ENCODE measurements at regions not wholly inside any gene's neighbourhood (a gene's known extent, or its start where the extent isn't known, plus 50 kb on each side); places are given as distances from the start of the nearest gene placed in this dataset.

DNA sequence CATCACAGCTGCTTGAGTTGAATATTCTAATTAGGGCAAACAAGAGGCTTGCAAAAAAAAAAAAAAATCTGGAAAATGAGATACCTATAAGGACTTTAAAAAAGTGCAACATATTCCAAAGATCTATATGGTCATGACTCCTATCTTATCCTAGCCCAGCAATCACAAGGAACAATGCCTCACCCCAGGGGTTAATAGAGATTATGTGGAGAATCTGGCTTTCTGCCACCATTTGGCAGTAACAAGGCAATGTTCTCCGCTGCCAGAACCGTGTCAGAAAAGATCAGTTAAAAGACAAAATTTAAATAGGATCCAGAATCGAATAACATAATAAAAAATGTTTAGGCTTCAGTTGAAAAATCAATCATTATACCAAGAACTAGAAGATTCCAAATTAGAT is 1643.2 kb upstream of the PRR20A start:
- DNase-seq, result peak in 1 of 14 donors; percentile 50

DNA sequence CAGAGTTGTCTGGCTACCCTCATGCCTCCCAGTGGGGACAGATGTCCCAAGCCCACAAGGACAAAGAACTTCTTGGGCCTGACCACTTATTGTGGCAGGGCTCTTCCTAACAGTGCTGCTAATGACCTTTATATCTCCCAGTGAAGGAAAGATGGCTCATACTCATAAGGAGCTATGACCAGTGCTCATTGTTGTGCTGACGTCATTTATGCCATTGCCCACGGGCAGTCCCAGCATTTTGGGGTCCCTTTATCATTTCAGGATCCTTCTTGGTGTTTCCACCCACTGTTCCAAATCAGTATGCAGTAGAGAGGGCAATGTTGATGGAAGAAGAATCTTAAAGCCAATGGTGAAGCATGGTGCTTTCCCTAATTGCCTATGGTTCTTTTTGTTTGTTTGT is 1640.0 kb upstream of the PRR20A start:
- DNase-seq, result no peak

GRCh38 chr13:55516610-55517009 is 1624.1 kb upstream of the PRR20A start:
- DNase-seq, result no peak

- no peak for DNase-seq
Measured at GRCh38 chr13:55517312-55517711, 1623.4 kb upstream of the PRR20A start.

DNA sequence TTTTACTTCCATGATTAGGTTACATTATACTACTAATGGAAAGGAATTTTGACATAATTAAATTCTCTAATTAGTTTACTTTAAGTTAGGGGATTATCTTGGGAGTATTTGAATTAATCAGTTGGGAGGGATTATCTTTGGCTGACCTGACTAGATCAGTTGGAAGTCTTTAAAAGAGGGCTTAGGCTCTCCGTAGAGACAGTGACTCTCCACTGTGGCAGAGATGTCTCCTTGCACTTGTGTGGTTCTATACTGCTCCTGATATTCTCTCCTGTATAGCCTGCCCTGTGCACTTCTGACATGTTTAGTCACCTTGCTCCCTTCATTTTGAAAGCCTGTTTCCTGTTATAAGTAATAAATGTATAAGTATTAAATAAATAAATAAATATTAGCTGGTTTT is 1612.3 kb upstream of the PRR20A start:
- no peak for DNase-seq

GRCh38 chr13:55534306-55534705 is 1606.4 kb upstream of the PRR20A start:
- DNase-seq, result peak in 1 of 14 donors; percentile 19

DNA sequence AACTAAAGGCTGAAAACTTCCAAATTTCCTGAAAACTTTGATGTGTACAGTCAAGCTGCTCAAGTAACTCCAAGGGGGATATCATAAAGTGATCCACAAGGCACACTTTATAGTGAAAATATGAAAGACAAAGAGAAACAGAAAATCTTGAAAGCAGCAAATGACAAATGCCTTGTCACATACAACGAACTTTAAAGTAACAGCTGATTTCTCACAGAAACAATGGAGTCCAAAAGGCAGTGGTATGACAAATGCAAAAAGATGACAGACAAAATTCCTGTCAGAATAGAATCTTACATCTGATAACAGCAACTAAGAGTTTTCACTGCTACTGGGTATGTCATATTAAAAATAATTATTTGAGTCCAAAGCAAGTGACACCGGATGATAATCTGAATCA is 1602.3 kb upstream of the PRR20A start:
- DNase-seq, result no peak

DNA sequence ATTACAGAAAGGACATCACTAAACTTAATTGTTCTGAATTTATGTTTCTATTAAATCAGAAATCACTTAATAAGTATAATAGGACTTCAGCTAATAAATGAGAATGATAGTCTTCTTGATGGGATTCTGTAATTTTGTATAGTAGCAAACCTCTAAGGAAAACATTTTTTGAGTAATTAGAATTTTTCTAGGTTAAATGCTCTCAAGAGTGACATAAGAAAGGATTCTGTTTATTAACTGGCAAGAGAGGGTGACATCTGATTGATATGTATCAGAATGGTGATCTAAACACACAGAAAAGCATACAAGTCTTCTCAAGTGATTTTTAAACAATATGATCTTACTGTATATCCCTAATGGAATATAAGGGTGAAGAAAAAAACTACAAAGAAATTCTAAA is 1597.7 kb upstream of the PRR20A start:
- DNase-seq, result no peak

DNA sequence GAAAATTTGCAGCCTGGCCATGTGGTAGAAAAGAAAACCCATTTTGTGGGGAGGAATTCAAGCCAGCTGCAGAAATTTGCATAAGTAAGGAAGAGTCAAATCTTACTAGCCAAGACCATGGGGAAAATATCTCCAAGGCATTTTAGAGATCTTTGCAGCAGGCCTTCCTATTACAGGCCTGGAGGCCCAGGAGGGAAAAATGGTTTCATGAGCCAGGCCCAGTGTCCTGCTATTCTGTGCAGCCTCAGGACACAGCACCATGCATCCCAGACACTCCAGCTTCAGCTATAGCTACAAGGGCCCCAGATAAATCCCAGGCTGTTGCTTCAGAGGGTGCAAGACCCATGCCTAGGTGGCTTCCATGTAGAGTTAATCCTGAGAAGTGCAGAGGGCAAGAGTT is 1590.1 kb upstream of the PRR20A start:
- no peak for DNase-seq

DNA sequence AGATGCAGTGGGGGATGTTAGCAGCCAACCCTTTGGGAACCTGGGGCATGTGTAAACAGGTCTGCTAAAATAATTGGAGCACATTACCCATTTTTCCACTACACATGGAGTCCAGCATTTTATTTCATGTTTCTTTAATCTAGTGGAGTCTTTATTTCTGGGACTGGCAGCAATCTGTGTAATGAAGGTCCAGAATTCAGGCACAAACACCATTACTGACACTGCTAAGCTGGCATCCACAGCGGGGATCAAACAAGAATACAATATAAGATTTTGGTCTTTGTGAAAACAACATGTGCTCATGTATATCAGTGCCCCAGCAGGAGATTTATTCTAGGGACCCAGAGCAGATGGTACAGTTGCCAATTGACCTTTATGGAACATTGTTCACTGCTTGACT is 1587.0 kb upstream of the PRR20A start:
- peak in 1 of 14 donors; percentile 89 for DNase-seq

GRCh38 chr13:55554741-55555140 is 1586.0 kb upstream of the PRR20A start:
- DNase-seq, result peak in 1 of 14 donors; percentile 46

- DNase-seq, result no peak
Measured at GRCh38 chr13:55560331-55560730, 1580.4 kb upstream of the PRR20A start.

DNA sequence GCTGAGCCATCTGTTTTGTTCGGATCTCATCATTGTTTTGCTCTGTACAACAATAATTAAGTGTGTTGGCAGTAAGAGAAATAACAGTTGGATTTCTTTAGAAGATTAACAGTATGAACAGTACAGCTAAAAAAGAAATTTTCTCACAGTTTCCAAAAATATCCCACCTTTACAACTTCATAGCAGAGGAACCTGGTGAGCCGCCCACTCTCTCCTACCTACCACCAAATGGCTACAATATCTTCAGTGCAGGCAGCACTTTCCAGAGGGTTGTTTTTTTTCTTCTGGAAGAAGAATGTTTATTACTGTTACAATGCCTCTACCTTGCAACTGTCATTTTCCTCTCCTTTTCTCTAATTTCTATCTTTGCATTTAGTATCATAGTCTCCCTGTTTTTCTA is 1577.5 kb upstream of the PRR20A start:
- DNase-seq, result peak in 1 of 14 donors; percentile 35

DNA sequence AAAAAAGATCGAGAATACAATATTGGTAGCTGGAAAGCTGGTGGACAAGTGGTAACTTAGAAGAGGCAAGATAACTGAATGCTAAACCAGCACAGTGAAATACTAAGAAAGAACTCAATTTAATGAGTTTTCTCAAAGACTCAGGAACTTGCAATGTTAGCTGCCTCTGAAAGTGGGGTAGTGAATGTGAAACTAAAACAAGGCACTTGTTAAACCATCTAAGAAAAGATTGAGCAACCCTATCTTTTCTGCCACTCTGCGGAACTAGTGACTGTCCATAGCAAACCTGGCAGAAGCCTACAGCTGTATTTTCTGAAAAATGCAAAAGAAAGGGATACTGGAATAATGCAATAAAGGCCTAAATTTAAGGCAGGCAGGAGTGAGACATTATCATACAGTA is 1574.4 kb upstream of the PRR20A start:
- no peak for DNase-seq

- DNase-seq, result no peak
Measured at GRCh38 chr13:55566779-55567178, 1573.9 kb upstream of the PRR20A start.

DNA sequence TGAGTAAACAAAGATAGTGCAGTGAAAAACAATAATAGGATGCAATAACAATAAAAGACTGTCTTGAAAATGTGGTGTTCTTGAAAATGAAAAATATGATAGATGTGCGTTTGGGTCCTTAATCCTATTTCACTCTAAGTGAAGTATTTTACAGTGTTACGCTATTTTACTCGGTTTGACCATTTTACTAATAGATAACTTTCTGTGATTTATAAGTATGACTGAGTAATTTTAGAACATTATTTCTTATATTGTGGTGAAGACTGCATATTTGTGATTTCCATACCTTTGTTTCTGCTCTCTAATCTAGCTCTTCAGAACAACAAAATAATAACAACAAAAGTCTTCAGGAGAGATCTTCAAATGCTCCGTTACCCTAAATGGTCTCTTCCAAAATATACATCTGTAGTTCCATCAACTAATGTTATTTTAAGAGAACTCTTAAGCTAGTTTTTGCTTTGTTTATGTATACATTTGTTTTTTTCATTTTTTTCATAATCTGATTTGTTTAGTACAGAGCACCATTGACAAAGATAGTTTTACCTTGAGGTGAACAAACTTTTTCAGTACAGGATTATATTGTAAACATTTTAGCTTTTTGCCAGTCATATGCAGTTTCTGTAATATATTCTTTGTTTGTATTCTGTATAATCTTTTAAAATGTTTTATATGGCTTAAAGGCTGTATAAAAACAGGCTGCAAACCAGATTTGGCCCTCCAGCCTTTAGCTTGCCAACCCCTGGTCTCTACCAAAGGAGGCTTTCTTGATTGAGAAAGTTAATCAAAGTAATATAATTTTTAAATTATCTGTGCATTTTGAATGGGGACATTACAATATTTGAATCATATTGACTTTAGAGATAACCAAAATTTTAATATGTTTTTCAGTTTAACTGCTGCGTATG is 1572.7 kb upstream of the PRR20A start:
- DNase-seq, result no peak

DNA sequence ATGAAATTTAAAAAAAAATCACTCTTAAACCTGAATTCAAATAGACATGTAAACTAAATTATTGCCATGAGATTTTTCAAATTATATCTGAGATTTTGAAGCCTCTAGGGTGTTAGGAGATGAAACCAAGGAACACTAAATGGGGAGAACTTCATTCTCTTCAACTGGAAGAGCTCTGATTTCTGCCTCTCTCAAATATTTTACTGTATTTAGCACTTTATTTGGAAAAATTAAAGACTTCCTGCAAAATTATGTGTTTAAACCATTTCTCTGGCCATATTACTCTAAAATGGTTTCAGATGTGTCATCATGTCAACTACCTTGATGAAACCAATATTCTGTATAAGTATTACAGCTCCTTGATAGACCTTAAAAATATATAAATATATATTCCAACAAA is 1571.6 kb upstream of the PRR20A start:
- DNase-seq, result no peak

- no peak for DNase-seq
Measured at GRCh38 chr13:55569514-55569913, 1571.2 kb upstream of the PRR20A start.

DNA sequence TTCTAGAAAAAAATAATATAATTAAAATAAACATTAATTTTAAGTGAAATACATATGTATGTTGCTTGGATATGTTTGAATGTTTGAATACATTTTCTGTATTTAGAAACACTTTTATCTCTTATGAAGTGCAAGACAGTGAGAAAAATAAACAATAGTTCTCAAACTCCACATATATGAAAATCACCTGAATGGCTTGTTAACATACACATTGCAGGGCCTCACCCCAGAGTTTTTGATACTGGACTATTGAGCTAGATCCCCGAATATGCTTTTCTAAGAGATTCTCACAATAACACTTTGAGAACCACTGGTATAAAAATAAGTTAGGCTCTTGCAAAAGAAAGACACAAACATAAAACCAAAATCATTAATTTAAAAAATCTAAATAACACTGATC is 1570.3 kb upstream of the PRR20A start:
- no peak for DNase-seq

DNA sequence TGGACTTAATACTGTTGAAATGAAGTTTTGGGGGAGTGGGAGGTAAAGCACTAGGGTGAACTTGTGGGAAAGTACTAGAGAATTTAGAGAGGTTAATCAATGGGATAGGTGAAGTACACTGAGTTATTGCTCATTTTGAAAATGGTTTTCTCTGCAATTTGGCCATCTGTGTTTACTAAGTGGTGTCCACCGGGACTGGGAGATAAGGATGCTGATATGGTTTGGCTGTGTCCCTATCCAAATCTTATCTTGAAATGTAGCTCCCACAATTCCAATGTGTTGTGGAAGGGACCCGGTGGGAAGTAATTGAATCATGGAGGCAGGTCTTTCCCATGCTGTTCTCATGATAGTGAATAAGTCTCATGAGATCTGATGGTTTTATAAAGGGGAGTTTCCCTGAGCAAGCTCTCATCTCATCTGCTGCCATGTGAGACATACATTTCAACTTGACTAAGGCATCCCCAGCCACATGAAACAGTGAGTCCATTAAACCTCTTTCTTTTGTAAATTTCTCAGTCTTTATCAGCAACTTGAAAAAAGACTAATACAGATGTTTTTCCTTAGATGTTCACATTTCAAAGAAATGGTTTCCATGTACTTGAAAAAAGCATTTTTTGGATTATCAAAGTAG is 1569.4 kb upstream of the PRR20A start:
- no peak for DNase-seq

DNA sequence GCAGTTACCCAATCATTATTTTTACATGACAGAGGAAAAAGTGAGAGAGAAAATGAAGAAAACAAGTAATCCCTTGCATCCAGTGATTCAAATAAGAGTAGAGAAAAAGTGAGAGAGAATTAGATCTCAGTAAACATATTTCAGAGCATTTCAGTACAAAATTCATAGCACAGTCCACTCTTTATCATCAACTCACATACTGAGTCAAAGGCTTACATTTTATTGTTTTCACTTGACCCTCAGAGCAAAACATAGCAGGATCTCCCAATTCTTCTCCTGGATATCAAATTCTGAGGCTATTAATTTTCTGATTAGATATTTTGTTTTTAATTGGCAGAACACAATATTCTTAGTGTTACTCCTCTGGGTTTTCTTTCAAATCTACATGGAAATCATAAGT is 1568.3 kb upstream of the PRR20A start:
- no peak for DNase-seq

- no peak for DNase-seq
Measured at GRCh38 chr13:55572862-55573261, 1567.9 kb upstream of the PRR20A start.

DNA sequence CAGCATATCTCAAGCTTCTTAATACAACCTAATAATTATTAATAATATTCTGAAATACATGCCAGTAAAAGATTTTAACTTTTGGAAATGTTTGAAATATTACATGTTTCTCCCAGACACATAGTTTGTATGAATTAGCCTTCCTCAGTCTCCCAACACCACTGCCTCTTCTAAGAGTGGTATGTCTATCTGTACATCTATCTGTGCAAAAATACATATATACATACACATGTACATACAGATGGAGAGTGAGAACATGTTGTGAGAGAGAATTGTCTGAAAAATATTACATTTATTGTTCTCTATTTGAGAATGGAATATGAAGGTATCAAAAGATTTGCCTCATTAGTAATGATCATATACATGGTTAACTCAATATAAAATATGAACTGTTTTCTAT is 1567.2 kb upstream of the PRR20A start:
- DNase-seq, result no peak

DNA sequence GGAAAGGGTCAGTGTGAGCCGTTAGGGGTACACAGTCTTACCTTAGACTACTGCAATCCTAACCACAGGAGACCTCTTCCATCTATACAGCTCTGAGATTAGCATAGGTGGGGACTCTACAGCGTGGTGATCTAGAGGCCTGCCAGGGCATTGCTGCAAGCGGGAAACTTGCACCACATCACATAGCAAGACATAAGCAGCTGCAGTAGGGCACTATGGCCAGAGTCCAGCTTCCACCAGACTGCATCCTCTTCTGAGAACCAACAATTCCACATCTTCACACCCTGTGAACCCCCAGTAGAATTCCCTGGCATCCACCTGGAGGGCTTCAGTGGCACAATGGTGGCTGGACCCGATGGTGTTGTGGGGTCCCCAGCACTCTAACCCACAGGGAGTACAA is 1564.3 kb upstream of the PRR20A start:
- no peak for DNase-seq
